Activated CD4-positive, alpha-beta memory T cell treated with anti-CD3 and anti-CD28 coated beads for 36 hours (primary cell): ENCODE measurements at regions not wholly inside any gene's neighbourhood (a gene's known extent, or its start where the extent isn't known, plus 50 kb on each side); places are given as distances from the start of the nearest gene placed in this dataset.
"Not testable (repeated sequence)": the region's sequence is repeated elsewhere in the genome, so short reads cannot be mapped to it uniquely, and the experiment has no call there.

Experiments
- CTCF ChIA-PET: fragments of 350-600 bp; sonication (Branson Sonifier 250); formaldehyde crosslinking; loops from one replicate; lab custom pipeline; 2021; ENCODE audit warnings: antibody characterized with exemption, inconsistent platforms; lab: Charles Lee
- POLR2A ChIA-PET: fragments of 350-600 bp; sonication (Branson Sonifier 250); formaldehyde crosslinking; loops from one replicate; lab custom pipeline; 2021; ENCODE audit warnings: antibody characterized with exemption; lab: Charles Lee
- DNase-seq: peaks from one replicate; pipeline ENCODE4 v3.0.0-alpha.2; 2020
- H3K27ac Mint-ChIP-seq: one replicate; pipeline ENCODE4 v1.8.0; 2021; ENCODE audit warnings: mixed read lengths
- H3K27me3 Mint-ChIP-seq: one replicate; pipeline ENCODE4 v1.8.0; 2021; ENCODE audit warnings: mixed read lengths
- H3K36me3 Mint-ChIP-seq: one replicate; pipeline ENCODE4 v1.8.0; 2021; ENCODE audit warnings: mixed read lengths
- H3K4me1 Mint-ChIP-seq: one replicate; pipeline ENCODE4 v1.8.0; 2021; ENCODE audit warnings: low read depth, mixed read lengths
- H3K4me3 Mint-ChIP-seq: one replicate; pipeline ENCODE4 v1.8.0; 2021; ENCODE audit warnings: mild to moderate bottlenecking, mixed read lengths
- H3K9me3 Mint-ChIP-seq: one replicate; pipeline ENCODE4 v1.8.0; 2021; ENCODE audit warnings: mixed read lengths
- intact Hi-C: fragments of 100-400 bp; cut with micrococcal nuclease; formaldehyde crosslinking; loops from one replicate; pipeline ENCODE4 v1.15.1; 2023

DNA sequence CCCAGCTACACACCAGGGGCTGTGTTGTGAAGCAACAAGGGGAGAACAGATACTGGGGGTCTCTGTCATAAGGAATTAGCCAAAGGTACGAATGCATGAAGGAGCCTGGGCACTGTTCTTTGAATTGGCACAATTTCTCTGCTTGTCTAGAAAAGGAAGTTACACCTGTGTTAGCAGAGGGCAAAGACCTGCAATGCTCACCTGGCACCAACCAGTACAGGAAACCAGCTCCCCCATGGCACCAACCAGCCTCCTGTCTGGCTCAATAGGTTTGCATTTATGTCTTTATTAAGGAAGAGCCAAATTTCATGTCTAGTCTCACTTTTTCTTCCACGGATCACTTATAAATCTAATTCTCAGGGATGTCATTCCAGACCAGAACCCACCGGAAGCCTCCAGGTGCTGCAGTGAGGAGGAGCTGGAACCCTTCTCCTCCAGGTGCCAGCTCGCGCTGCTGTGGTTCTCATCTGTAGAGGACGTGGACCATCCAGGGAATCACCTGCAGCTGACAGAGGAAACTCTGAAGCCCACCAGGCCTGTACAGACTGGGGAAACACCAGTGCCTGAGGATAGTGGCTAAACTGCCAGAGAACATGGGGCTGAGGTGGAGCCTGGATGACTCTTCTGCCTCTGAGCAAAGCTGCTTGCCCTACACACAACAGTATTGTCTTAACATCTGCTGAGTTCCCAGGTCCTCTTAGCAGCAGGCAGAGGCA, 113.4 kb upstream of the TRIM2 start:
- Mint-ChIP-seq H3K27me3 (no peaks in the 10 kb centered on the region), H3K27ac (no peak overlapping the region), H3K9me3 (no peaks in the 10 kb centered on the region), H3K4me3 (no peak overlapping the region), H3K36me3 (no peaks in the 10 kb centered on the region), H3K4me1 (peaks cover 6% of the 10 kb centered on the region)
- intact Hi-C loops, result no loop called here
- ChIA-PET CTCF (interaction anchor here (1.1 to 3.1 kb wide), 3 partner anchors 24 to 52 kb away, joined by 3 to 28 read pairs (median 3); no protein-coding TSS in a partner anchor), POLR2A (no interaction called here)
- DNase-seq, result no peak

DNA sequence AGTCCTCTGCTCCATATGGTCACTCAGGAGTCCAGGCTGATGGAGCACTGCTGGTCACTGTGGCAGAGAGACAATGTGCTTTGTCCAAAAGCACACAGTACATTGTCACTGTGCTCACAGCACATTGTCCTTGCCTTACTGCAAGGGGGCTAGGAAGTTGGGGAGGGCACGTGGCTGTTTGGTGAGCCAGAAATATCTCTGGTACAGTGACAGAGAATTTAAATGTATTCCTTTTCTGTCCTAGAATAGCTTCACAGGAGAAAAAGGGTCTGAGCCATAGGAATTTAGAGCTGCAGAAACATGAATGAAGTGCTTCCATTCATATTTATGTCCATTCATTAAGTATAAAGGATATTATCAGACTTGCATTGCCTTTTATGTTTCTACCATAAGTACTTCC, 110.8 kb upstream of the TRIM2 start:
- Mint-ChIP-seq H3K9me3 (no peaks in the 10 kb centered on the region), H3K36me3 (no peaks in the 10 kb centered on the region), H3K4me1 (peaks cover 6% of the 10 kb centered on the region), H3K27me3 (no peaks in the 10 kb centered on the region), H3K4me3 (no peak overlapping the region), H3K27ac (no peak overlapping the region)
- no peak for DNase-seq
- intact Hi-C loops, result no loop called here
- ChIA-PET CTCF (interaction anchor here (0.6 to 8.8 kb wide), 3 partner anchors 9 to 346 kb away, joined by 3 to 69 read pairs (median 4); no protein-coding TSS in a partner anchor), POLR2A (no interaction called here)

DNA sequence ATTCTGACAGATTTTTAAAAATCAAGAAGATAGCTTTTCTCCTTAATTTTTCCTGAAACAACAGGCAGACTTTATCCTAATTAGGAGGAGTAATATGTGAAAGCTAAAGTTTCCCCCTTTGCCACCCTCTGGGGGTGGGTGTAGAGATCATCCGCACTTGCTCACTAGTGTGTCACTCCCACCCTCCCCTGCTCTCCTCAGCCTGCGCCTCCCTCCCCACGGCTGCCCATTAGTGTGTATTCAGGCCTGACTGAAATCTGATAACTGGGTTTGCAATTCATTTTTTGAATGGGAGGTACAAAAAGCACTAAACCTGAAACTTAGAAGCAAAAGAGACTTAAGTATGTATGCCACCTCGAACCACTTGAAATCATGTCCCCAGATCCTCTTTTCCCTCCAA, 110.4 kb upstream of the TRIM2 start:
- CTCF ChIA-PET, result interaction anchor here (0.6 to 8.8 kb wide), 3 partner anchors 10 to 345 kb away, joined by 3 to 69 read pairs (median 4); no protein-coding TSS in a partner anchor
- peaks cover 6% of the 10 kb centered on the region for H3K4me1 Mint-ChIP-seq
- no peak overlapping the region for H3K27ac Mint-ChIP-seq
- intact Hi-C loops, result no loop called here
- no peaks in the 10 kb centered on the region for H3K9me3 Mint-ChIP-seq
- POLR2A ChIA-PET, result no interaction called here
- no peaks in the 10 kb centered on the region for H3K36me3 Mint-ChIP-seq
- no peak overlapping the region for H3K4me3 Mint-ChIP-seq
- H3K27me3 Mint-ChIP-seq, result no peaks in the 10 kb centered on the region
- DNase-seq, result no peak

DNA sequence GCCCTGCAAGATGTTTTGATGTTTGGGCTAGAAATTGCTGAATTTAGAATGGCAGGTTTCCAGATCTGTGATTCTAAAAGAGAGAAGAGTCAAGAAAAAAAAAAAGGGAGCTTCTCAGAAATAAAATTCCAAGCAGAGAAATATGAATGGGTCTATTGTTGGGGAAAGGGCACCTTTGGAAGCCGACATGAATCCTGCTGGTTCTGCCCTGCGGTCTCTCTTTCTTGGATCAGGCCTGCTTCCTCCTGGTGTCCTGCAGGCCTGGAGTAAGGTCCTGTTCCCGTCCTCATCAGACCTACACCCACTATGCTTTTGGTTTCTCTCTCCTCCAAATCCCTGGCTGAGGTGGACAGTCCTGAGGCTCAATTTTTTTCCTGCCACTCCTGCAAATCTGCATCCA, 109.8 kb upstream of the TRIM2 start:
- Mint-ChIP-seq H3K4me1 (peaks cover 4% of the 10 kb centered on the region), H3K36me3 (no peaks in the 10 kb centered on the region), H3K4me3 (no peak overlapping the region), H3K9me3 (no peaks in the 10 kb centered on the region), H3K27ac (no peak overlapping the region), H3K27me3 (no peaks in the 10 kb centered on the region)
- intact Hi-C loops, result no loop called here
- CTCF ChIA-PET, result interaction anchor here (8.8 kb wide), 1 partner anchor 10 kb away, joined by 69 read pairs; no protein-coding TSS in a partner anchor
- POLR2A ChIA-PET, result no interaction called here
- DNase-seq, result no peak

DNA sequence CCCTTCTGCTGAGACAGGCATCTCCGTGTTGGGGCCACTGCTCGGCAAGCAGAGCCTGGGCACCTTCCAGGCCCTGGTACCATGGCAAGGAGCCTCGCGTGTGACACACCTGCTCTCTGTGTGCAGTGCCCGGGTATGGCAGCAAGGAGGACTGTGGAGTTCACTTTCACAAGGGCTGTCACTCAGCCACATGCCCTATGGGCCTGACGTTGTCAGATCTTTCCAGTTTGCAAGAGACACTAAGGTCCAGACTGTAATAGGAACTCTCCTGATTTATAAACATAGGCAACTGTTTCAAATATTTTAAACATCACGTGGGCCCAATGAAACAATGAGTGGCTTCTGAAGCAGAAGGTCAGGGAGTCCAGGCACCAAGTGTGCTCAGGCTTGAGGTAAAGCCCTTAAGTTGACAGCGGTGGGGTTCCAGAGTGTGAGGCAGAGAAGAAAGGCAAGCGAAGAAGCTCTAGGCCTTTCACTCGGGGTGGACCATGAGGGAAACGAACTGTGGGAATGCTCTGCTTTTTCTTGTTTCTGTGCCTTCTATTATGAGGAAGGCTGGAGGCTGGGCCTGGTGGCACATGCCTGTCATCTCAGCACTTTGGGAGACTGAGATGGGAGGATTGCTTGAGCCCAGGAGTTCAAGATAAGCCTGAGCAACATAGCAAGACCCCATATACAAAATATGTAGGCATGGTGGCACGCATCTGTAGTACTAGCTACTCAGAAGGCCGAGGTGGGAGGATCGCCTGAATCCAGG, 108.6 kb upstream of the TRIM2 start:
- H3K9me3 Mint-ChIP-seq, result no peaks in the 10 kb centered on the region
- no peak overlapping the region for H3K27ac Mint-ChIP-seq
- H3K4me1 Mint-ChIP-seq, result peaks cover 4% of the 10 kb centered on the region
- no peak overlapping the region for H3K4me3 Mint-ChIP-seq
- H3K36me3 Mint-ChIP-seq, result no peaks in the 10 kb centered on the region
- ChIA-PET POLR2A (no interaction called here), CTCF (interaction anchor here (0.8 to 8.8 kb wide), 2 partner anchors 12 to 32 kb away, joined by 3 to 69 read pairs; no protein-coding TSS in a partner anchor)
- H3K27me3 Mint-ChIP-seq, result no peaks in the 10 kb centered on the region
- DNase-seq, result no peak
- intact Hi-C loops, result no loop called here

DNA sequence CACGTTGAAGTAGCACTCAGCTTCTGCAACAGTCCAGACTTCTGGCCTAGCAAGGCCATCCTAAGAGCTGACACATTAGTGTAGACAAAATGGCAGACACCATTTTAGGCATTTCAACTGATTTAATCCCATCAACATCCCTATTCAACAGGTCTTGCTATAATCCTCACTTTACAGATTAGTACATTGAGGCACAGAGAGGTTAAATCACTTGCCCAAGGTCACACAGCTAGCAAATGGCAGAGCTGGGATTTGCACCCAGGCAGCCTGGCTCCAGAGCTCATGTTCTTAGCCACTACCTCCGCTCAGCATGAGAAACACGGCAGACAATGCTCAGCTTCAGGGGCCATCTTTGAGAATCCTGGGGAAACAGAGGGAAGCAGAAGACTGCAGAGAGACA, 107.9 kb upstream of the TRIM2 start:
- no peaks in the 10 kb centered on the region for H3K4me1 Mint-ChIP-seq
- no peak overlapping the region for H3K27ac Mint-ChIP-seq
- CTCF ChIA-PET, result interaction anchor here (0.8 to 8.8 kb wide), 3 partner anchors 12 to 31 kb away, joined by 3 to 69 read pairs (median 7); no protein-coding TSS in a partner anchor
- no peaks in the 10 kb centered on the region for H3K9me3 Mint-ChIP-seq
- intact Hi-C loops, result no loop called here
- no peaks in the 10 kb centered on the region for H3K27me3 Mint-ChIP-seq
- H3K4me3 Mint-ChIP-seq, result no peak overlapping the region
- POLR2A ChIA-PET, result no interaction called here
- H3K36me3 Mint-ChIP-seq, result no peaks in the 10 kb centered on the region
- no peak for DNase-seq

DNA sequence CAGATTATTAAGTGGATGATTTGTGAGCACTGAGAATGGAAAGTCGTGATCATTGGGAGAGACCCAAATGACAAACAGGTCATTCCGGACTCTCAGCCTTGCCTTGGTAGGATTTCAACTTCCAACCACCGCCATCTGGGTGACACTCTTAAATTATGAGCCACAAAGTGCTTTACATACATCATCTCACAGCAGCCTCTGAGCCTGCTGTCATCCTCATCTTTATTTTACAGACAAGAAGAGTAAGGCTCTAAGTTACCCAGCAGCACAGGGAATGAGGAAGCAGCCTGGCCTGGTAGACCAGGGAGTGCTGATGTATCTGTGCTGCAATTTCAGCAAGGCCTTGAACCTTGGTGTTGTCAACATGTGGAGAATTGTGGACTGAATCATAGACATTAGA, 105.8 kb upstream of the TRIM2 start:
- ChIA-PET CTCF (interaction anchor here (1.4 to 8.8 kb wide), 2 partner anchors 14 to 251 kb away, joined by 3 to 69 read pairs; no protein-coding TSS in a partner anchor), POLR2A (no interaction called here)
- H3K4me1 Mint-ChIP-seq, result no peaks in the 10 kb centered on the region
- no peaks in the 10 kb centered on the region for H3K36me3 Mint-ChIP-seq
- no peaks in the 10 kb centered on the region for H3K27me3 Mint-ChIP-seq
- no peak overlapping the region for H3K27ac Mint-ChIP-seq
- intact Hi-C loops, result no loop called here
- no peak overlapping the region for H3K4me3 Mint-ChIP-seq
- H3K9me3 Mint-ChIP-seq, result no peaks in the 10 kb centered on the region
- no peak for DNase-seq

DNA sequence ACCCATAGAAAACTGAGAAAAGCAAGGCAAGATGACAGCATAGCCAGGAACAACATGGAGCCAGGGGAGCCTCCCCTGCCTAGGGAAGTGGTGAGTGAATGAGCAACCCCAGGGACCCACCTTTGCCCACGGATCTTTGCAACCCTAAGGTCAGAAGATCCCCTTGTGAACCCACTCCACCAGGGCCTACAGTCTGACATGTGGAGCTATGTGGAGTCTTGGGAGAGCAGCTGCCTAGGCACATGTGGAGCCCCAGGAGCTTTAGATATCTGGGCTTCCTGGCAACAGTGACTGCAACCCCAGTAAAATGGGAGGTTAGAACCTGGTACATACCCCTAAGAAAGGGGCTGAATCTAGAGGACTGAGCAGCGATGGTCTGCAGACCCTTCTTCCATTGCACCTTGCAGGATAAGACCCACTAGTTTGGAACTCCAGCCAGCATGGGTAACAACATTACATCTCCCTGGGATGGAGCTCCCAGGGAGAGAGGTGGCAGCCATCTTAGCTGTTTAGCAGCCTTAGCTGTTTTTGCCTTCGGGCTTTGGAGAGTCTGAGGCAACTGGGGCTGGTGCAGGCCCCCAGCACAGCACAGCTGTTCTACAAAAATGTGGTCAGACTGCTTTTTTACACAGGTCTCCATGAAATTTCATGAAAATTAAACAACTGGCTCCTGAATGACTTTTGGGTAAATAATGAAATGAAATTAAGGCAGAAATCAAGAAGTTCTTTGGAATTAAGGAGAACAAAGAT, 104.7 kb upstream of the TRIM2 start:
- Mint-ChIP-seq H3K4me1 (peaks cover 2% of the 10 kb centered on the region), H3K27ac (no peak overlapping the region), H3K4me3 (no peak overlapping the region), H3K9me3 (no peaks in the 10 kb centered on the region), H3K36me3 (no peaks in the 10 kb centered on the region), H3K27me3 (no peaks in the 10 kb centered on the region)
- ChIA-PET POLR2A (no interaction called here), CTCF (interaction anchor here (3.4 to 8.8 kb wide), 2 partner anchors 16 to 27 kb away, joined by 18 to 69 read pairs; no protein-coding TSS in a partner anchor)
- DNase-seq, result no peak
- intact Hi-C loops, result loop anchor here (2.0 kb wide), 1 partner anchor 15 kb away; no protein-coding TSS in a partner anchor

DNA sequence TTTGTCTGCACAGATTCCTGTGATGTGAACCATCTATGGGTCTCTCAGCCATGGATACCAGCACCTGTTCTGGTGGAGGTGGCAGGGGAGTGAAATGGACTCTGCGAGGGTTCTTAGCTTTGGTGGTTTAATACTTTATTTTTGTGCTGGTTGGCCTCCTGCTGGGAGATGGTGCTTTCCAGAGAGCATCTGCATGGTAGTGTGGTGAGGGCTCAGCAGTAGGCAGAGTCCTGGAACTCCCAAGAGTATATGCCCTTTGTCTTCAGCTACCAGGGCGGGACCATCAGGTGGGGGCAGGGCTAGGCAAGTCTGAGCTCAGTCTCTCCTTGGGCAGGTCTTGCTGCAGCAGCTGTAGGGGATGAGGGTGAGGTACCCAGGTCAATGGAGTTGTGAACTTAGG, 97.5 kb upstream of the TRIM2 start:
- CTCF ChIA-PET, result interaction anchor here (2.0 to 3.4 kb wide), 2 partner anchors 20 to 22 kb away, joined by 7 to 17 read pairs; no protein-coding TSS in a partner anchor
- H3K27me3 Mint-ChIP-seq, H3K27ac Mint-ChIP-seq, POLR2A ChIA-PET, H3K4me1 Mint-ChIP-seq, H3K4me3 Mint-ChIP-seq, DNase-seq, H3K36me3 Mint-ChIP-seq, intact Hi-C loops: not testable (repeated sequence)
- H3K9me3 Mint-ChIP-seq, result peaks cover 11% of the 10 kb centered on the region

DNA sequence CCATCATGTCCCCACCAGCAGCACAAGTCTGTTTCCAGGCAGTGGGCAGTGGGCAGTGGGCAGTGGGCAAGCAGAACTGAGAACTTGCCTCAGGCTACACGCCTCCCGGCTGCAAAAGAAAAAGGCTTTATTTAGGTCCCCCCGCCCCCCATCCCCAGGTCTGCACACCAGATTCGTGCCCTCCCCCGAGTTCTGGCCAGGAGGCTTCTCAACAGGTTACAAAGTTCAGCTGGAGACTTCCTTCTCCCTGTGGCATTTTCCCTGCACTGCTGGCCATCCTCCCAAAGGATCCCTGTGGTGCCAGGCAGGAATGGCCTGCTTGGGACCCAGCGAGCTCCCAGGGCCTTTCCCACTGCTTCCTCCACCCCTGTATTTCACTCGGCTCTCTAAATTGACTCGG, 97.0 kb upstream of the TRIM2 start:
- Mint-ChIP-seq H3K9me3 (peaks cover 11% of the 10 kb centered on the region), H3K27ac (no peak overlapping the region), H3K4me3 (no peak overlapping the region), H3K27me3 (no peaks in the 10 kb centered on the region), H3K36me3 (peaks cover 5% of the 10 kb centered on the region), H3K4me1 (peaks cover 2% of the 10 kb centered on the region)
- no peak for DNase-seq
- ChIA-PET CTCF (interaction anchor here (1.9 to 3.4 kb wide), 3 partner anchors 20 to 22 kb away, joined by 7 to 17 read pairs (median 8); no protein-coding TSS in a partner anchor), POLR2A (no interaction called here)
- intact Hi-C loops, result no loop called here

DNA sequence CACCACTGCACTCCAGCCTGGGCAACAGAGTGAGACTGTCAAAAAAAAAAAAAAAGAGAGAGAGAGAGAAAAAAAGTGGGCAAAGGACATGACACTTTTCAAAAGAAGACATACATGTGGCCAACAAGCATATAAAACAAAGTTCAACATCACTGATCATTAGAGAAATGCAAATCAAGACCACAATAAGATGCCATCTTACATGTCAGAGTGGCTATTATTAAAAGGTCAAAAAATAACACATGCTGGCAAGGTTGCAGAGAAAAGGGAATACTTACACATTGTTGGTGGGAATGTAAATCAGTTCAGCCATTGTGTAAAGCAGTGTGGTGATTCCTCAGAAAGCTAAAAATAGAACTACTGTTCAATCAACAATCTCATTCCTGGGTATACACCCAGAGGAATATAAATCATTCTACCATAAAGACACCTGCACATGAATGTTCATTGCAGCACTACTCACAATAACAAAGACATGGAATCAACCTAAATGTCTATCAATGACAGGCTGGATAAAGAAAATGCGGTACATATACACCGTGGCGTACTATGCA, 94.9 kb upstream of the TRIM2 start:
- H3K9me3 Mint-ChIP-seq, result peaks cover 11% of the 10 kb centered on the region
- ChIA-PET POLR2A (no interaction called here), CTCF (interaction anchor here (1.2 to 1.9 kb wide), 6 partner anchors 17 to 236 kb away, joined by 3 to 9 read pairs (median 4); no protein-coding TSS in a partner anchor)
- H3K4me3 Mint-ChIP-seq, result no peak overlapping the region
- intact Hi-C loops, result no loop called here
- H3K27ac Mint-ChIP-seq, result no peak overlapping the region
- no peak for DNase-seq
- H3K4me1 Mint-ChIP-seq, result peaks cover 1% of the 10 kb centered on the region
- peaks cover 5% of the 10 kb centered on the region for H3K36me3 Mint-ChIP-seq
- H3K27me3 Mint-ChIP-seq, result no peaks in the 10 kb centered on the region
